GM19025 (cell line): ENCODE measurements at regions not wholly inside any gene's neighbourhood (a gene's known extent, or its start where the extent isn't known, plus 50 kb on each side); places are given as distances from the start of the nearest gene placed in this dataset.

ENCODE experiments used
- ATAC-seq: cut with Tn5 transposase; IDR thresholded peaks from one replicate; pipeline ENCODE4 v1.9.1; 2021; ENCODE audit warnings: mild to moderate bottlenecking, low read depth, moderate library complexity; ENCODE audit not compliant: unreplicated experiment

DNA sequence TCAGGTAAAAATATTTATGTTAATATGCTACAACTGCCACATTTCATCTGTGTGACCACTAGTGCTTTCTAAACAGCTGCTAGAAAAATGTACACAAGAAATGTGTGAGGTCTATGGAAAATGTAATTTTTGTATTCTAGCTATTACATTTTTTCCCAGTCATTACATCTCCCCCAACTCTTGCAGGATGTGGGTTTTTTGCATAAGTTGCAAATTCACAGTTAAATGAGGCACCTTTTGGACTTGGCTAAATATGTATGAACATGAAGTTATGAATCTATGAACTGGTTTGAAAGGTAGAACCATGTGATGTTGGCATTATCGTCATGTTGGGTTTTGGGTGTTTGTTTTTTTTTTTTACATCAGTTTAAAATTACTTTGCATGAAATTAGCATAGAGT is 590.4 kb upstream of the WWC1 start:
- no peak for ATAC-seq

DNA sequence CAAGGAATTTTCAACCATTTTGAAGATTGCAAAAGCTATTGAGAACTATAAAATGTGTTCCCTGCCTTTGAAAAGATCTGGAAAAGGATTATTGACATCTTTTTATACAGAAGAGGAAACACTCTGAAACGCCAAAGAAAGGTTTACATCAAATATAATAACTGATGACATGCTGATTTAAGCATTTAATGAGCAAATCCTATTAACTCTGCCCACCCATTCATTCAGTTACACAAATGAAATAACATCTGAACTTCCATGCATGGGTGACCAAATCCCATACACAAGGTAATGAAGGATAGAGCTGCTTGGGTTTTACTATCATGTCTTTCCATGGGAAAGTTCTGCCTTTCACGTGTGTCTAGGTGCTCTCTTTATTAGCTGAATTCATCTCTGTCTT is 589.4 kb upstream of the WWC1 start:
- ATAC-seq, result no peak

DNA sequence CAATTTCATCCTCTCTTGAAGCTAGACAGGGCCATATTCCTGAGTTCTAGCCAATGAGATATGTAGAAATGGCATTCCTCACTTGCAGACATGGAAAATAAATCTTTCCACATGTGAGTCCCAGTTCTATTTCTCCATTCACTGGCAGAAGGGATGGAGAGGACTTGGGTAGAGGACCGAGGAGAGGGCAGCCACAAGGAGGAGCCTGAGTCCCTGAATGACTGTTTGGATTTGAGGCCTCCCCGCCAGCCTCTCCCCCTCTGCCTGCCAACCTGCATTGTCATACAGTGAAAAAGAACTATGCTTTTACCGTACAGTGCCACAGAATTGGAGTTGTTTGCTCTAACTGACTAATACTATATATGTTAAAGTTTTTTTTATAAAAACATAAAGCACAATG is 583.0 kb upstream of the WWC1 start:
- no peak for ATAC-seq

DNA sequence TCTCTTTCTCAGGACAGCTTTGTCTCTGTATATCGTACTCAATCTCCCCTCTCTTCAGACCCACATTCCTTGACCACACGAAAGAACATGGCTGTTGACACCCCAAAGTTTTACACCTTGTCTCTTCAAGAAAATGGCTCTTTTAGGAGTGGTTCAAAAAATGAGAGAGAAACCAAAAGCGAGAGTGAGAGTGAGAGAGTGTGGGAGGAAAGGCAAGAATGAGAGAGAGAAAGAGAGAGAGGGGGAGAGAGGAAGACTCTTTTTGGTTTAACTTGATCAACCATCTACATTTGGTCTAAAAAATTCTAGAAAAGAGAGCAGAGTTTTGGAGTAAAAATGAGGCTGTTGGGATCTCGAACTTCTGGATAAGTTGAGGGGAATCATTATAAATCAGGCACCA is 581.8 kb upstream of the WWC1 start:
- peak; percentile 46 for ATAC-seq

DNA sequence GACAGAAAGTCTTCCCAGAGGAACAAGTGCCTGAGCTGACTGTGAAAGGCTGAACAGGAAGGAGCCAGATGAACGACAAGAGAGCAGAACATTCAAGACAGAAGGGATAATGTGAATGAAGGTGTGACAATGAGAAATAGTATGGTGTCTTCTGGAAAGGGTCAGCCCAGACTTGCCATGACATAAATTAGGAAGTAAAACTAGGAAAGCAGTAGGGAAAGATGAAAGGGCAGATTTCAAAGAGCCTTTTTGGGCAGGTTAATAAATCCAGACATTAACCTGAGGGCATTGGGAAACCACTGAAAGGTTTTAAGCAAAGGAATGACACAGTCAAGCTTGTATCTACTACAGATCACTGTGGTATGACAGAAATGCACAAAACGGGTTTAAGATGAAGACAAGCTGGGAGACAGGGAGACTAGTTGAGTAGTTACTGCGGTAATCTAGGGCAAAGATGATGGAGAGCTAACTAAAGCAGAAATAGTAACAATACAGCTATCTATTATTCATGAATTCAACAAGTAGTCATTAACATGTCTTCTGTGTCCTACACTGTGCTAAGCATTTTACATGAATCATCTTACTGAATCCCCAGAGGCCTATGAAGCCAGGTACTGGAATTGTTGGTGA is 580.9 kb upstream of the WWC1 start:
- ATAC-seq, result no peak

DNA sequence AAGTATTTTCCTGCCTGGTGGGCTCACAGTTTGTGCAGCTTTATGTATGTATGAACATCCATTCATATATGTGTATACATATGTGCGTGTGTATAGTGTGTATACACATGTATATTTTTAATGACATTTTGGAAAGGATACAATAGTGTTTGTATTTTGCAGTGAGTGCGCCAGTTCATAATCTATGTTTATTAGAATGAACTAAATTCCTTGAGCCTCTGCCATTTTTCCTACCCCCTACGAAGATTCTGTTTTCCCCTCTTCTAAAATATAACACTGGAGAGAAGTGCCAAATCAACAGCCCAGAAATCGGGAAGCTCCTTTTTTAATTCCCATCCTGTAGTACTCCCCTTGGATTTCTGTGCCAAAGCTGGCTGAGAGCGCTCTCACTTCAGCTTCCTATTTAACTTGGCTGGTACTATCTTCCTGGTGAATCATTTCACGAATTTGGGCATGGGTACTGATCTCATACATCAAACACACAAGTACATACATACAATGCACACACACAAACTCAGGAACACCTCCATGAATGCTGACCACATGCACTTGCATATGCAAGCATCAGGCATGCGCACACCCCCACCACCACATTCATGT is 578.4 kb upstream of the WWC1 start:
- no peak for ATAC-seq

DNA sequence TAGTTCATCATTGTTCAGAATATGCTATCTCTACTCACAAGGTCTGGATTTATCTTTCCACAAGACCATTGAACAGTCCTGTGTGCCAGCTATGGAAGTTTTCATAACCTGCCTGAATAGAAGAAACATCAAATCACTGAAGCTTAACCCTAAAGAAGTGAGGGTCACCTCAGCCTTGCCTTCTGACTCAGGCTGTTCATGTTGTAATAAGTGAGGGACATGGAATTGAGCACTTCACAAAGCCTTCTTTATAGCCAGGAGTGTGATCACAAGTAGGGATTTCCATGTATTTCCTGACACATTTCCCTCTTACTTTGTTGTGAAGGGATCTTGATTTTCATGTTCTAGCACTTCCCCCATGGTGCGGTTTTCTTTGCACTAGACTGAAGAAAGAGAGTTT is 577.5 kb upstream of the WWC1 start:
- no peak for ATAC-seq

DNA sequence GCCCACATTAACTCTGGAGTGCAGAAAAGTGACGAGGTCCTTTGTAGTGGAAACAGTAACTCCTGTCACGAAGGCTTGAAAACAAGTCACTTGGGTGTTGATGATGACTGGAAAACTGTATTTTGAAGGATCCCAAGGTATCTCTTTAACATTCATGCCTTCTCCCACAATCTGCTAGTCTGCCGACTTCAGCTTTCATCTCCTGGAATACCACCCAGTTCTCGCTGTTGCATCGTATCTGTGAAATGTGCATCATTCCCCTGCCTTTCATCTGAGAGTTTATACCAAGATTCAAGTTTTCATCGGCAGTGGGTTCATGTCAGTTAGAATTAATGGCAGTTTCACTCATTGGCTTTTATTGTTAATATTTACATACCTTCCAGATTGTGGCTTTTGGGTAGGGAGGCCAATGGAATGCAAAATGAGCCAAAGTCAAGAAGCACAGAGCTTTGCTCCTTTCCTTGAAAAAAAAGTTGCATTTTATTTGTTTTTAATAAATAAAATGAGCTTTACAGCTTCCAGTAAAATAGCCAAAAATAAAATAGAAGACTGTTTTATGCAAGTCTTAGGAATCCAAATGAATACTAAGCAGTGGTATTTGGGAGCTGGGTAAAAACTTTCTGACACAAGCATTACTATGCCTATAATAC is 575.2 kb upstream of the WWC1 start:
- no peak for ATAC-seq

DNA sequence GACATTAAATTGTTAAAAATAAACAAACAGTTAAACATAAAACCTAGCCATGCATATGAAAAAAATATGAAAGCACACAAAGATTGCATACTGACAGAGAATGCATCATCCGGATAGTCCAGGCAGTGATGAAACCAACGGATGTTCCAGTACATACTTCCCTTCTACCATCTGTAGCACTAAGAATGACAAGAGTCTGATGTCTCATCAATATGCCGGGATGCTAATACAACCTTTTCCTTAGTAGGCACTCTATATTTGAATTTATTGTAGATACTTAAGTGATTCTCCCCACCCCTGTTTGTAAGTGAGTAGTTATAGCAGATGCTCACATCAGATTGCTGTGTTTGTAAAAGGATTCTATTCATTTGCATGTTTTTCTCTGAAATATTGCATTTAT is 571.2 kb upstream of the WWC1 start:
- ATAC-seq, result no peak

DNA sequence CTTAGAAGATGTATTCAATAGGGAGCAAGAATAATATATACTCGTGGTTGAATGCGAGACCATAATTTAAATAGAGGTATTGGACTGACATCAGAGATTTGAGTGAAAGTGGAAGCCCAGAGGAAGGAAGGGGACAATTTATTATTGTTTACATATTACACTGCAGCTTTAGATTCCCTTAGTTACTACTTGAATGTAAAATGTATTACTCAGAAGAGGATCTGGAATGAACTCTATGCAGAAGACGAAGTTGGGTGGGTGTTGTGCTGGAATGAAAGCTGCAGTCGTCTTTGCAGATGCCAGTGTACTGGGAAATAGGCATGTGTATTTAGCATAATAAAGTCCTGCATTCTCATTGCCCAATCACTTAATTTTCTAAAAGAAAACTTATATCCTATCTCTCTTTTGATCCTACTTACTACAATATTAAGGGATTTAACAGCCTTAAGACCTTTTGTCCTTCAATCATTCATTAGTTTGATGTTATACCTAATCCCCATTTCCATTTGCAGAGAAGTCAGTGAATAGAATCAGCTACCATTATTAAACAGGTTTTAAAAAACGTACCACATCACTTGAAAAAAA is 570.7 kb upstream of the WWC1 start:
- no peak for ATAC-seq

DNA sequence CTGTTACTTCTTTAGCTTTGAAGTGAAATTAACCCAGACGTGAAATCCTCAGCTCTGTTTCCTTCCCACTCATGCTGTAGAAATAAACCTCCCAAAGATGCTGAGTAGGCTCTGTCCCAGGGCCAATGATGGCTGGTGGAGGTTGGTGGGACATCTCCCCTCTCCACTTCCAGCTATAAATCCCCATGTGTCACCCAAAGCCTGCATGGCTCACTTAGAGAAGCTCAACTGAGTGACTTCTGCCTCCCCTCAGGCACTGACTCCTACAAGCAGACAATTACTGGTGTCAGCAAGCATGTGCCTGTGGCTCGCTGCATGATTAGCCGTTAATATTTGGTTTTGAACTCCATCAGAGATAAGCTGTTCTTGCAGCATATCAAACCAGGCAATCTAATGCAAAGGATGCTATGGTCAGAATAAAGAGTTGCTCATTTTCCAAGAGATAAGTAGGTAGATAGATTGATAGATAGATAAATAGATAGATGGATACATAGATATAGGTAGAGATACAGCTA is 569.5 kb upstream of the WWC1 start:
- ATAC-seq, result no peak

DNA sequence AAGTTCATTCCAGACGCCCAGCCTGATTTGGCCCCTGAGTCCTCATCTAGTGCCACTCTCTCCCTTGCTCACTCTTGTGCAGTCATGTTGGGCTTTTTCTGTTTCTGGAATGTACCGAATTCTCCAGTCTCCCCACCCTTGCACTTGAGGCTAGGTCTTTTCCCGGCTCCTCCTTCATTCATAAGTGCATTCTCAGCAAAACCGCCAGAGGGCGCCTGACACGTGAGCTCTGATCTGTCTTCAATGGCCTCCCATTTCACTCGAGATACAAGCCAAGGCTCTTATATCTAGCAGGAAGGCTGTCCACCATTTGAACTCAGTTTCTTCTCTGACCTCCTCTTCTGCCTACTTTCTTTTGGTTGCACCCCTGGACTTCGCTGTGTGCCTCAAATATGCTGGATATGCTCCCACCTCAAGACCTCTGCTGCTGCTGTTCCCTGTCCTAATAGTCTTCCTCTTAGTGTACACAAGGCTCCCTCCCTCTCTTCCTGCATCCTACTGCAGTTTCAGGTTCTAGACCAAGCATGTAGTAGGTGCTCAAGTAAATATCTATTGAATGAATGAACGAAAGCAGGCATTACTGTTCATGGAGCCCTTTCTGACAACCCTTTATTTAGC is 568.1 kb upstream of the WWC1 start:
- peak; percentile 96 for ATAC-seq

DNA sequence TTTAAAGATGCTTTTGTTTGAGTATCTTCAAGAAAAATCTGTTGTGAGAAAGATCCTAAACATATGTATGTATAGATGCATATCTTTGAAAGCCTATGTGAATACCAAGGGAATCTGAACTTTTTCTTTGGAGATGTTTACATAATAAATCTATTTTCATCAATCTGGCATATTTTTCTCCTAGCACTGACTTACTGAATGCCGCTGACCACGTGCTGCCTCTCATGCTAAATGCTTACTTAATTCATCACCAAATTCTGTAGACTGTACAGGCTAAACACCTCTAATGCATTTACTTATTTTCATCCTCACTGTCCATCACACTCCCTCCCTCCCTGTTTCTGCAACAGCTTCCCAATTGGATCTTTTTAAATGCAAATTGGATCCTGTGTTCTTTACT is 566.2 kb upstream of the WWC1 start:
- no peak for ATAC-seq

DNA sequence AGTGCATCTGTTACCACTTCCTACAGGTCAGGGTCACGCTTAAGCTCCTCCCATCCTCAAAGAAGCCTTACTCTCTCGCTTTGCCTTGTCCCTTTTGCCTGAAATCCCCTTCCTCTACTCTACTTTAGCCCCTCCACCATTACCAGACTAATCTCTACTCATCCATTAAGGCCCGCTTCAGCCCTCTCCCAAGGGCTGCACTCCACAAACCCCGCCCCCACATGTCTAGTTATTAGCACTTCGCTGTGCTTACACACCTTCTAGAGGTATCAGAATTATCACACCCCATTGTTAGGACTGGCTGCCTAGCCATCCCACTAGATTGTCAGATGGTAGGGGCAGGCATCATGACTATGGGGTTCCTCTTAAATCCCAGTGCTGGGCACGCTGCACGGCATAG is 565.7 kb upstream of the WWC1 start:
- ATAC-seq, result no peak

DNA sequence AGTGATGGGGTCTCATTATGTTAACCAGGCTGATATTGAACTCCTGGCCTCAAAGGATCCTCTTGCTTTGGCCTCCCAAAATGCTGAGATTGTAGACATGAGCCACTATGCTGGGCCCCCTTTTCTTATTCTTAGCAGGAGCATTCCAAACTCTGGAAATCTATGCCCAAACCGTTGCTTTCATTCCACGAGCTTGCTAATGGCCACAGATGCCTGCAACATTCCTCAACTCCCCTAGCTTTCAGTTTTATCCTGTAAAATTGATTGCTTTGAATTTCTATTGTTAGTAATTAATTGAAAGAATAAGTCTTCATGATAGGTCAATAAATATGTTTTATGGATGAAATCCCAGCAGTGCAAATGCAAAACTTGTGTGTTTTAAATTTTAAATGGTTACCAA is 564.8 kb upstream of the WWC1 start:
- ATAC-seq, result no peak

DNA sequence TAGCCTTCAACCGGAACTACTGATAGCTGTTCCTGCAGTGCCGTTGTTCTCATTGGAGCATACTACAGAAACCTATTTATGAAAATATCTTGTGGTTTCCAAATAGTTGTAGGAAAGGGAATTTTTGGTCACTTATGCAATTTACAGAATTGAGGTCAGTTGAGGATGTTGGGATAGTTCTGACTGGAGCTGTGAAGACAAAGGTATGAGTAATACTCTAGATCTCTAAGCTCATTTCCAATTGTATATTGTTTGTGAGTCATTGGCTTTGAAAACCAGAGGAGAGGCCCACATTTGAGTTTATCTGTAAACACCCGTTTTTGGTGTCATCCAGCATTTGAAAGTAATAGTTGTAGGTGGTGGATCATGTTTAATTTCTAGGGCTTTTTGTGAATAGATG is 561.3 kb upstream of the WWC1 start:
- ATAC-seq, result no peak

DNA sequence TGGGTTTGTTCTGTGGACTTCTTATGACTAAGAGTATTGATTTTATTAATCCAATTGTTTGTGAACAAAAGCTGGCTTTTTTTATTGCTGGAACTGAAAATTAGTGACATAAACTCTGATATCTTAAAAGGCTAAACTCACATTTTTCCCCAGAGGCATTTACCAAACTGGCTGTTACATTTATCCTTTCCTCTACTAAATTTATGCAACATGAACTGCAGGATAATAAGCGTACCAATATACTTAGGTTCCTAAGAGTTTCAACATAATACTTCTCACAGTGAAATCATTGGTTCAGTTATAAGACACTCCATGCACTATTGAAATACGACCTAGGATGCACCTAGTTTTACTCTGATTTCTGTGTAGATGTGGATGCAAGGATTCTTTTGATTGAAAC is 560.8 kb upstream of the WWC1 start:
- ATAC-seq, result no peak

DNA sequence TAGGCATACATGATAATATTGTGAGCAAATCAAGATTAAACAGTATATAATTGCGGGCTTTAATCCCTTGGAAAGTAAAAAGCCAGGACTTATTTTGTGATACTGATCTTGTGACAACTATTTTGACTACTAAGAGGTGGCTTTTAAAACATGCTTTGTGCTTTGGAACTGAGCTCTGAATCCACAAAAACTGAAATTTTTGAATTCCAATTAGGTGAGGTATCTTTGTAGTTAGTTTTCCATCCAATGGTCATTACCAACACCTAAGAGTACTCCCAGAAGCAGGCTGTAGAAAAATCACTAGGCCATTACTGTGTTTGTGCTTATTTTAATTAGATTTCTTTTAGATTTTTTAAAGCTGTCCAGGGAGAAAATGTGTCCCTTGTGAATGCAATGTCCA is 559.5 kb upstream of the WWC1 start:
- no peak for ATAC-seq

DNA sequence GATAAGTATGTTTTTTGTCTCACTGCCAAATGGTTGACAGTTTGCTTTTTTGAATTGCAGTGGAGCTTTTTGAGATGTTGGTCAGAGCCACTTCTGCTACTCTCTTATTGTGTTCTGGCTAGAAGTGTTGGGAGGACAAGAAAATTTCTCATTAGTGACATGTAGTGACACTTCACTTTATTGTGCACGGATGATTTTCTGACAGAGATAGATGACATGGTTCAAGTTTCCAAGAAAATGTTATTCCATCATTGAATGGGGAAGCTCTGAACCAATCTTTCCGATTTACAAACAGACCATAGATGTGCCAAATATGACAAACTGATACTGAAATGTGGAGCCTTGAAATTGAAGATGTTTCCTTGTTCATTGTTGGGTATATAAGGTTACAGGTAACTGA is 558.9 kb upstream of the WWC1 start:
- ATAC-seq, result no peak

DNA sequence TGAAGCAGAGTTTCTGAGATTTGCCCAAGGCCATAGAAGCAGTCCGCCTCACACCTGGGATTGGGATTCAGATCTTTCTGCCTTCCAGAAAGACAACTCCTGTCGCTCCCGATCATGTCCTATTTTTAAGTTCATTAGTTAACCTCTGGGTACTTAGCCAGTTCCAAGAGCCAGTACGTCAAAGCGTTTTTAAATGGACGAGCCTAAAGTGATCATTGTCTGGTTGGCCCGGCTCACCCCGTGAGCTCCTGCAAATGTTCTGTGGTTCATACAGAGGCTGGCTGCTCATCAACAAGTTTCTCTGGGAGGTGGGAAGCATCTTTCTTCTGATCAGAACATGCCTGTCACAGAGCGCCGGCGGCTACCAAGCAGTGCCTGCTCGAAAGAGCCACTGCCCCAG is 554.5 kb upstream of the WWC1 start:
- ATAC-seq, result no peak

DNA sequence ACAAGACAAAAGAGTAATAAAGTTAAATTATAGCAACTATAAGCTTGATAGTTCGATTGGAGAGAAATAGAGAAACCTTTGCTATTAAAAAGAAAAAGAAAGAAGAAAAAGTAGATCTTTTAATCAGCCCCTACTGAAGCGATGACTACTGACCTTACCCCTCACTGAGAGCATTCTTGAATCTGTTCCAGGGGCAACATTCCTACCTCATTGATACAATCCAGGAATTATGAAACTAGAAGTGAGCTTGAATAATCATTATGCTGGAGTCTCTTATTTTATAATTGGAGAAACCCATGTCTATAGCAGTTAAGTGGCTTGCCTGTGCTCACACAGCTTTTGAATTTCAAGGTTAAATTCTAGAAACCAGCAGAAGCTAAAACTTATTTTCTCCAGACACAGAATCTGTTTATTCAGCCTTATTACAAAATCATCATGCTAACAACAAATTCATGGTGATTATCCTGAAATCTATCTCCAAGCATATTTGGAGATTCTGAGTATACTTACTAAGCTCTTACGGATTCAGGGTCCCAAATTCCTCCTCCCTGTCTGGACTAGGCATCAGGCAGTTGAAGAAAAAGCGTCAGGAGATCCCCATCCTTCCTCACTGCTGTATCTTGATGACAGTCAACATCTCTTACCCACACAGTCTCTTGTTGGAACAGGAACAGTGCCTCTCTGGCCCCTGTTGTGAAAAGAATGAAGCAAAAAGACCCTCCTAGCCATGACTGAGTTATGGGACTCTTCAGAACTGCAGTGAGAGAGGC is 547.6 kb upstream of the WWC1 start:
- no peak for ATAC-seq
